ENCODE measurements at regions not wholly inside any gene's neighbourhood (a gene's known extent, or its start where the extent isn't known, plus 50 kb on each side); places are given as distances from the start of the nearest gene placed in this dataset.

- TF ChIP-seq, protein P1, sequence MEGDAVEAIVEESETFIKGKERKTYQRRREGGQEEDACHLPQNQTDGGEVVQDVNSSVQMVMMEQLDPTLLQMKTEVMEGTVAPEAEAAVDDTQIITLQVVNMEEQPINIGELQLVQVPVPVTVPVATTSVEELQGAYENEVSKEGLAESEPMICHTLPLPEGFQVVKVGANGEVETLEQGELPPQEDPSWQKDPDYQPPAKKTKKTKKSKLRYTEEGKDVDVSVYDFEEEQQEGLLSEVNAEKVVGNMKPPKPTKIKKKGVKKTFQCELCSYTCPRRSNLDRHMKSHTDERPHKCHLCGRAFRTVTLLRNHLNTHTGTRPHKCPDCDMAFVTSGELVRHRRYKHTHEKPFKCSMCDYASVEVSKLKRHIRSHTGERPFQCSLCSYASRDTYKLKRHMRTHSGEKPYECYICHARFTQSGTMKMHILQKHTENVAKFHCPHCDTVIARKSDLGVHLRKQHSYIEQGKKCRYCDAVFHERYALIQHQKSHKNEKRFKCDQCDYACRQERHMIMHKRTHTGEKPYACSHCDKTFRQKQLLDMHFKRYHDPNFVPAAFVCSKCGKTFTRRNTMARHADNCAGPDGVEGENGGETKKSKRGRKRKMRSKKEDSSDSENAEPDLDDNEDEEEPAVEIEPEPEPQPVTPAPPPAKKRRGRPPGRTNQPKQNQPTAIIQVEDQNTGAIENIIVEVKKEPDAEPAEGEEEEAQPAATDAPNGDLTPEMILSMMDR (IDR thresholded peaks at IDR 0.05; ENCODE audit: low read depth, low read length): no peak
- no peak for TF ChIP-seq POLR2A (IDR thresholded peaks at IDR 0.05; ENCODE audit: extremely low read depth, insufficient read length)
Observed at GRCh38 chr13:71017607-71018006, 849.4 kb downstream of the DACH1 start.

All from NB4 (cell line).